Liver (tissue), 8 donors: ENCODE measurements at regions not wholly inside any gene's neighbourhood (a gene's known extent, or its start where the extent isn't known, plus 50 kb on each side); places are given as distances from the start of the nearest gene placed in this dataset.

Experiments
- DNase-seq: peaks from one replicate; pipeline ENCODE4 v3.0.0-alpha.2; 2017; ENCODE audit warnings: low spot score
- H3K27ac ChIP-seq, 2 donors: one replicate each; pipeline ENCODE4 v1.7.0; 2013; ENCODE audit warnings: inconsistent platforms in 2 of 2, low read length in 2 of 2, control low read depth in 1 of 2, low read depth in 1 of 2, mild to moderate bottlenecking in 1 of 2
- H3K27me3 ChIP-seq, 4 donors: one replicate each; pipeline versions ENCODE4 v1.6.1 to v1.7.0; 2013; ENCODE audit warnings: low read length in 3 of 4, inconsistent platforms in 1 of 4, mild to moderate bottlenecking in 1 of 4, moderate library complexity in 1 of 4; ENCODE audit not compliant: control insufficient read depth in 4 of 4, insufficient read depth in 4 of 4
- H3K36me3 ChIP-seq, 4 donors: one replicate each; pipeline versions ENCODE4 v1.6.1 to v1.7.0; 2013; ENCODE audit warnings: low read length in 3 of 4, mild to moderate bottlenecking in 3 of 4, low read depth in 1 of 4, moderate library complexity in 1 of 4; ENCODE audit not compliant: control insufficient read depth in 4 of 4, insufficient read depth in 3 of 4
- H3K4me1 ChIP-seq, 4 donors: one replicate each; pipeline versions ENCODE4 v1.6.1 to v1.7.0; 2013; ENCODE audit warnings: low read length in 3 of 4, mild to moderate bottlenecking in 3 of 4, moderate library complexity in 1 of 4; ENCODE audit not compliant: control insufficient read depth in 4 of 4, insufficient read depth in 4 of 4
- H3K4me3 ChIP-seq, 3 donors: one replicate each; pipeline versions ENCODE4 v1.6.1 to v1.7.0; 2013; ENCODE audit warnings: low read length in 3 of 3, control low read depth in 1 of 3, low read depth in 1 of 3, mild to moderate bottlenecking in 1 of 3
- H3K9ac ChIP-seq, 2 donors: one replicate each; pipeline ENCODE4 v1.7.0; 2013; ENCODE audit warnings: low read length in 2 of 2, mild to moderate bottlenecking in 2 of 2, moderate library complexity in 2 of 2, control low read depth in 1 of 2, low read depth in 1 of 2
- H3K9me3 ChIP-seq, 4 donors: one replicate each; pipeline versions ENCODE4 v1.6.1 to v1.7.0; 2013; ENCODE audit warnings: low read length in 3 of 4; ENCODE audit not compliant: control insufficient read depth in 4 of 4
- EGR1 ChIP-seq, 2 donors: IDR thresholded peaks; 2 replicates each; pipeline ENCODE4 v1.6.1; 2016 to 2018; ENCODE audit warnings: antibody characterized with exemption in 2 of 2, low read depth in 2 of 2
- FOXA2 ChIP-seq: IDR thresholded peaks from 2 replicates; pipeline ENCODE4 v1.6.1; 2016; ENCODE audit warnings: antibody characterized with exemption
- GABPA ChIP-seq, 2 donors: IDR thresholded peaks in 1 of 2; conservative IDR thresholded peaks in 1 of 2; 2 replicates each; pipeline ENCODE4 v1.6.1; 2016; ENCODE audit warnings: antibody characterized with exemption in 2 of 2, mild to moderate bottlenecking in 1 of 2, moderate library complexity in 1 of 2
- HNF4A ChIP-seq, 2 donors: conservative IDR thresholded peaks; 2 replicates each; pipeline ENCODE4 v1.6.1; 2016; ENCODE audit warnings: antibody characterized with exemption in 2 of 2, mild to moderate bottlenecking in 2 of 2
- HNF4G ChIP-seq: IDR thresholded peaks from 2 replicates; pipeline ENCODE4 v1.6.1; 2016; ENCODE audit warnings: antibody characterized with exemption
- JUND ChIP-seq, 2 donors: IDR thresholded peaks; 2 replicates each; pipeline ENCODE4 v1.6.1; 2016; ENCODE audit warnings: antibody characterized with exemption in 2 of 2
- RAD21 ChIP-seq, 2 donors: IDR thresholded peaks; 2 replicates each; pipeline ENCODE4 v1.6.1; 2016; ENCODE audit warnings: antibody characterized with exemption in 2 of 2, mild to moderate bottlenecking in 2 of 2
- RXRA ChIP-seq, 2 donors: IDR thresholded peaks; 2 replicates each; pipeline ENCODE4 v1.6.1; 2017 to 2018; ENCODE audit warnings: antibody characterized with exemption in 2 of 2, mild to moderate bottlenecking in 1 of 2
- SP1 ChIP-seq: IDR thresholded peaks from 2 replicates; pipeline ENCODE4 v1.6.1; 2018; ENCODE audit warnings: antibody characterized with exemption, mild to moderate bottlenecking
- YY1 ChIP-seq: IDR thresholded peaks from 2 replicates; pipeline ENCODE4 v1.6.1; 2016; ENCODE audit warnings: antibody characterized with exemption, mild to moderate bottlenecking
- whole genome bisulfite sequencing: extraction: QIAGEN DNeasy Blood & Tissue Kit; methylation state at CpG from one replicate; pipeline ENCODE4 v1.1.7; 2013; 5-methylcytosine and 5-hydroxymethylcytosine counted together
- TF ChIP-seq, protein P1 (sequence below): IDR thresholded peaks from 2 replicates; pipeline ENCODE4 v1.6.1; 2016; ENCODE audit warnings: antibody characterized with exemption, mild to moderate bottlenecking
- TF ChIP-seq, protein P2 (sequence below): IDR thresholded peaks from 2 replicates; pipeline ENCODE4 v1.6.1; 2016; ENCODE audit warnings: antibody characterized with exemption
- TF ChIP-seq, protein P3 (sequence below): fragments of 150-350 bp; IDR thresholded peaks from 2 replicates; pipeline ENCODE4 v1.5.1; 2017; ENCODE audit warnings: improper control_type of control experiment, low read depth, low read length; ENCODE audit not compliant: missing input control
- TF ChIP-seq, protein P4 (sequence below): IDR thresholded peaks from 2 replicates; pipeline ENCODE4 v1.6.1; 2016; ENCODE audit warnings: antibody characterized with exemption
- TF ChIP-seq, protein P5 (sequence below): IDR thresholded peaks from 2 replicates; pipeline ENCODE4 v1.6.1; 2016; ENCODE audit warnings: antibody characterized with exemption
- donor health status: healthy.
- donor health status: healthy.
- donor health status: healthy.
- donor health status: healthy.
- donor health status: healthy.

DNA sequence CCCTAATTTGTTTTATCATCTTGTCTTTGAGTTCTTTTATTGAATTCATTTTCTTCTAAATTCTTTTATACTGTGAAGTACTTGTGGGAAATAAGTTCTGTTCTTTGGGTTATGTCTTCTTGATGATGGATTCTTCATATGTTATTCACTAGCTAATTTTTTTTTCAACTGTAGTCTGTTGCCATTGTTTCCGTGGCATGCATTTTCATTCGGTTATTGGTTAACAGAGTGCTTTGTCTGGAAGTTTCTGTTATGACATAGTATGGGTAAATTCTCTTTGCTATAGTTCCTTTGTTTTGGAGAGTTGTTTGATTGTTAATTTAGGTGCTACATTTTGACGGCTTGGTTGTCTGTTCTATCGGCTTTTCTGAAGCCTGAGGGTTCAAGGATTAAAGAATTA lies 184.9 kb upstream of the AADAT start:
- TF ChIP-seq EGR1 (IDR thresholded peaks at IDR 0.05; ENCODE audit: low read depth in 2 of 2), result no peak
- TF ChIP-seq, protein P1, sequence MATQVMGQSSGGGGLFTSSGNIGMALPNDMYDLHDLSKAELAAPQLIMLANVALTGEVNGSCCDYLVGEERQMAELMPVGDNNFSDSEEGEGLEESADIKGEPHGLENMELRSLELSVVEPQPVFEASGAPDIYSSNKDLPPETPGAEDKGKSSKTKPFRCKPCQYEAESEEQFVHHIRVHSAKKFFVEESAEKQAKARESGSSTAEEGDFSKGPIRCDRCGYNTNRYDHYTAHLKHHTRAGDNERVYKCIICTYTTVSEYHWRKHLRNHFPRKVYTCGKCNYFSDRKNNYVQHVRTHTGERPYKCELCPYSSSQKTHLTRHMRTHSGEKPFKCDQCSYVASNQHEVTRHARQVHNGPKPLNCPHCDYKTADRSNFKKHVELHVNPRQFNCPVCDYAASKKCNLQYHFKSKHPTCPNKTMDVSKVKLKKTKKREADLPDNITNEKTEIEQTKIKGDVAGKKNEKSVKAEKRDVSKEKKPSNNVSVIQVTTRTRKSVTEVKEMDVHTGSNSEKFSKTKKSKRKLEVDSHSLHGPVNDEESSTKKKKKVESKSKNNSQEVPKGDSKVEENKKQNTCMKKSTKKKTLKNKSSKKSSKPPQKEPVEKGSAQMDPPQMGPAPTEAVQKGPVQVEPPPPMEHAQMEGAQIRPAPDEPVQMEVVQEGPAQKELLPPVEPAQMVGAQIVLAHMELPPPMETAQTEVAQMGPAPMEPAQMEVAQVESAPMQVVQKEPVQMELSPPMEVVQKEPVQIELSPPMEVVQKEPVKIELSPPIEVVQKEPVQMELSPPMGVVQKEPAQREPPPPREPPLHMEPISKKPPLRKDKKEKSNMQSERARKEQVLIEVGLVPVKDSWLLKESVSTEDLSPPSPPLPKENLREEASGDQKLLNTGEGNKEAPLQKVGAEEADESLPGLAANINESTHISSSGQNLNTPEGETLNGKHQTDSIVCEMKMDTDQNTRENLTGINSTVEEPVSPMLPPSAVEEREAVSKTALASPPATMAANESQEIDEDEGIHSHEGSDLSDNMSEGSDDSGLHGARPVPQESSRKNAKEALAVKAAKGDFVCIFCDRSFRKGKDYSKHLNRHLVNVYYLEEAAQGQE, result no peak
- no peak for TF ChIP-seq SP1
- TF ChIP-seq, protein P2, sequence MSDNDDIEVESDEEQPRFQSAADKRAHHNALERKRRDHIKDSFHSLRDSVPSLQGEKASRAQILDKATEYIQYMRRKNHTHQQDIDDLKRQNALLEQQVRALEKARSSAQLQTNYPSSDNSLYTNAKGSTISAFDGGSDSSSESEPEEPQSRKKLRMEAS, result no peak
- TF ChIP-seq YY1, result no peak
- TF ChIP-seq GABPA (IDR thresholded peaks at IDR 0.05 in 1 of 2, conservative IDR thresholded peaks at IDR 0.05 in 1 of 2), result no peak
- TF ChIP-seq, protein P3, sequence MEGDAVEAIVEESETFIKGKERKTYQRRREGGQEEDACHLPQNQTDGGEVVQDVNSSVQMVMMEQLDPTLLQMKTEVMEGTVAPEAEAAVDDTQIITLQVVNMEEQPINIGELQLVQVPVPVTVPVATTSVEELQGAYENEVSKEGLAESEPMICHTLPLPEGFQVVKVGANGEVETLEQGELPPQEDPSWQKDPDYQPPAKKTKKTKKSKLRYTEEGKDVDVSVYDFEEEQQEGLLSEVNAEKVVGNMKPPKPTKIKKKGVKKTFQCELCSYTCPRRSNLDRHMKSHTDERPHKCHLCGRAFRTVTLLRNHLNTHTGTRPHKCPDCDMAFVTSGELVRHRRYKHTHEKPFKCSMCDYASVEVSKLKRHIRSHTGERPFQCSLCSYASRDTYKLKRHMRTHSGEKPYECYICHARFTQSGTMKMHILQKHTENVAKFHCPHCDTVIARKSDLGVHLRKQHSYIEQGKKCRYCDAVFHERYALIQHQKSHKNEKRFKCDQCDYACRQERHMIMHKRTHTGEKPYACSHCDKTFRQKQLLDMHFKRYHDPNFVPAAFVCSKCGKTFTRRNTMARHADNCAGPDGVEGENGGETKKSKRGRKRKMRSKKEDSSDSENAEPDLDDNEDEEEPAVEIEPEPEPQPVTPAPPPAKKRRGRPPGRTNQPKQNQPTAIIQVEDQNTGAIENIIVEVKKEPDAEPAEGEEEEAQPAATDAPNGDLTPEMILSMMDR, result no peak
- no peak for TF ChIP-seq JUND (IDR thresholded peaks at IDR 0.05)
- TF ChIP-seq, protein P4, sequence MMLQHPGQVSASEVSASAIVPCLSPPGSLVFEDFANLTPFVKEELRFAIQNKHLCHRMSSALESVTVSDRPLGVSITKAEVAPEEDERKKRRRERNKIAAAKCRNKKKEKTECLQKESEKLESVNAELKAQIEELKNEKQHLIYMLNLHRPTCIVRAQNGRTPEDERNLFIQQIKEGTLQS, result no peak
- TF ChIP-seq RAD21 (IDR thresholded peaks at IDR 0.05), result no peak
- 90% methylated on average over 4 of the region's 4 CpGs for WGBS
- no peak overlapping the region for H3K9ac ChIP-seq
- no peak for DNase-seq
- H3K4me1 ChIP-seq, result peaks cover 0 to 6% (median 4%) of the 10 kb centered on the region in 4 donors
- no peak overlapping the region for H3K27ac ChIP-seq
- H3K4me3 ChIP-seq, result no peak overlapping the region
- H3K27me3 ChIP-seq, result no peaks in the 10 kb centered on the region
- no peaks in the 10 kb centered on the region for H3K36me3 ChIP-seq
- H3K9me3 ChIP-seq, result no peaks in the 10 kb centered on the region

DNA sequence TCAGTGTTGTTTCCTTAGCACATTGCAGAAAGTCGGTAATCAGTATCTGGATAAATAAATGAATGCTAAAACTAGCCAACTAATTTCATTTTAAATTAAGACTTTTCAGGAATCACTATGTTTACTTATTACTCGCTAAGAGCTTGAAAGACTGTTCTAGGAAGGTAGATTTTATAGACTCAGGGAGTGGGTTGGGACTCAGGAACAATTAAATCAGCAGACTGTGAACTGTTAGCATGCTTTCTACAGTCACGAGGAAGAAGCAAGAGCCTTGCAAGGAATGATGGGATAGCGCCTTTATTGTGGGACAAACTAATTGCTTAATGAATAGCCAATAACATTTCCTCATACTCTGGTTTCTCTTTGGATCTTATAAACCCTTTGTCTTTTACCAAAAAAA lies 183.2 kb upstream of the AADAT start:
- Histone ChIP-seq H3K36me3 (no peaks in the 10 kb centered on the region), H3K4me1 (peaks cover 0 to 9% (median 8%) of the 10 kb centered on the region in 4 donors), H3K27ac (no peak overlapping the region), H3K4me3 (no peak overlapping the region), H3K9ac (no peak overlapping the region), H3K9me3 (no peaks in the 10 kb centered on the region), H3K27me3 (no peaks in the 10 kb centered on the region)
- no peak for DNase-seq
- 76% methylated on average over 4 of the region's 4 CpGs for WGBS
- TF ChIP-seq RXRA (IDR thresholded peaks at IDR 0.05), result no peak
- TF ChIP-seq RAD21 (IDR thresholded peaks at IDR 0.05), result no peak
- no peak for TF ChIP-seq GABPA (IDR thresholded peaks at IDR 0.05 in 1 of 2, conservative IDR thresholded peaks at IDR 0.05 in 1 of 2)
- no peak for TF ChIP-seq FOXA2
- no peak for TF ChIP-seq HNF4A (conservative IDR thresholded peaks at IDR 0.05)
- TF ChIP-seq, protein P5, sequence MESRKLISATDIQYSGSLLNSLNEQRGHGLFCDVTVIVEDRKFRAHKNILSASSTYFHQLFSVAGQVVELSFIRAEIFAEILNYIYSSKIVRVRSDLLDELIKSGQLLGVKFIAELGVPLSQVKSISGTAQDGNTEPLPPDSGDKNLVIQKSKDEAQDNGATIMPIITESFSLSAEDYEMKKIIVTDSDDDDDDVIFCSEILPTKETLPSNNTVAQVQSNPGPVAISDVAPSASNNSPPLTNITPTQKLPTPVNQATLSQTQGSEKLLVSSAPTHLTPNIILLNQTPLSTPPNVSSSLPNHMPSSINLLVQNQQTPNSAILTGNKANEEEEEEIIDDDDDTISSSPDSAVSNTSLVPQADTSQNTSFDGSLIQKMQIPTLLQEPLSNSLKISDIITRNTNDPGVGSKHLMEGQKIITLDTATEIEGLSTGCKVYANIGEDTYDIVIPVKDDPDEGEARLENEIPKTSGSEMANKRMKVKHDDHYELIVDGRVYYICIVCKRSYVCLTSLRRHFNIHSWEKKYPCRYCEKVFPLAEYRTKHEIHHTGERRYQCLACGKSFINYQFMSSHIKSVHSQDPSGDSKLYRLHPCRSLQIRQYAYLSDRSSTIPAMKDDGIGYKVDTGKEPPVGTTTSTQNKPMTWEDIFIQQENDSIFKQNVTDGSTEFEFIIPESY, result no peak
- TF ChIP-seq, protein P4, result no peak
- TF ChIP-seq HNF4G, result no peak
- TF ChIP-seq, protein P1, result no peak
